GM06990 (cell line): ENCODE measurements at regions not wholly inside any gene's neighbourhood (a gene's known extent, or its start where the extent isn't known, plus 50 kb on each side); places are given as distances from the start of the nearest gene placed in this dataset.

Experiments
- DNase-seq: peaks from one replicate; pipeline ENCODE4 v3.0.0-alpha.2; 2011; ENCODE audit not compliant: insufficient read length; ENCODE audit errors: extremely low read depth
- H3K27me3 ChIP-seq: replicated peaks from 2 replicates; pipeline ENCODE4 v1.6.0; 2011; ENCODE audit warnings: low read length; ENCODE audit not compliant: control insufficient read depth, insufficient read depth
- H3K36me3 ChIP-seq: 2 replicates; pipeline ENCODE4 v1.5.1; 2011; ENCODE audit warnings: low read length; ENCODE audit not compliant: control insufficient read depth, insufficient read depth
- H3K4me3 ChIP-seq: replicated peaks from 2 replicates; pipeline ENCODE4 v1.5.1; 2011; ENCODE audit warnings: low read depth, mild to moderate bottlenecking, control low read depth, low read length
- CTCF ChIP-seq: IDR thresholded peaks from 2 replicates; pipeline ENCODE4 v1.5.1; 2011; ENCODE audit warnings: low read length, control low read depth, mild to moderate bottlenecking, inconsistent platforms; ENCODE audit not compliant: insufficient read depth, poor library complexity, severe bottlenecking

- Histone ChIP-seq H3K4me3 (no peak overlapping the region), H3K36me3 (no peaks in the 10 kb centered on the region), H3K27me3 (no peaks in the 10 kb centered on the region; the same call in 1 of the 2 replicates)
- DNase-seq = no peak
- no peak for TF ChIP-seq CTCF
Observed at GRCh38 chr12:75784591-75784990, 247.0 kb downstream of the PHLDA1 start.

GRCh38 chr12:75783093-75783877 lies 248.3 kb downstream of the PHLDA1 start:
- DNase-seq = no peak

GRCh38 chr12:75782069-75782581 lies 249.5 kb downstream of the PHLDA1 start:
- TF ChIP-seq CTCF = no peak
- Histone ChIP-seq H3K4me3 (no peak overlapping the region), H3K36me3 (no peaks in the 10 kb centered on the region), H3K27me3 (no peaks in the 10 kb centered on the region; the same call in 1 of the 2 replicates)
- no peak for DNase-seq

More at GRCh38 chr12:75783093-75783877, 248.3 kb downstream of the PHLDA1 start:
- no peaks in the 10 kb centered on the region; the same call in 1 of the 2 replicates for H3K27me3 ChIP-seq
- no peak for TF ChIP-seq CTCF
- H3K4me3 ChIP-seq = no peak overlapping the region
- no peaks in the 10 kb centered on the region for H3K36me3 ChIP-seq

GRCh38 chr12:75781532-75782046 lies 250.0 kb downstream of the PHLDA1 start:
- Histone ChIP-seq H3K36me3 (no peaks in the 10 kb centered on the region), H3K4me3 (no peak overlapping the region), H3K27me3 (no peaks in the 10 kb centered on the region; the same call in 1 of the 2 replicates)
- no peak for DNase-seq
- TF ChIP-seq CTCF = no peak

- no peaks in the 10 kb centered on the region for H3K36me3 ChIP-seq
- TF ChIP-seq CTCF = no peak
- no peak overlapping the region for H3K4me3 ChIP-seq
- H3K27me3 ChIP-seq = no peaks in the 10 kb centered on the region; the same call in 1 of the 2 replicates
- no peak for DNase-seq
Observed at GRCh38 chr12:75779891-75780496, 251.6 kb downstream of the PHLDA1 start.
